Naive B cell (primary cell): ENCODE measurements at regions not wholly inside any gene's neighbourhood (a gene's known extent, or its start where the extent isn't known, plus 50 kb on each side); places are given as distances from the start of the nearest gene placed in this dataset.

Source experiments
- ATAC-seq, 2 donors: fragments of 150-1000 bp; cut with Tn5 transposase; 2 replicates each; pipeline ENCODE4 v1.10.0; 2021; ENCODE audit warnings: low read depth in 2 of 2, mild to moderate bottlenecking in 2 of 2, moderate library complexity in 2 of 2
- DNase-seq: peaks from one replicate; pipeline ENCODE4 v3.0.0; 2022
- H3K27ac Mint-ChIP-seq, 6 donors: one replicate each; pipeline ENCODE4 v1.8.0; 2020 to 2022; ENCODE audit warnings: mild to moderate bottlenecking in 6 of 6, mixed read lengths in 6 of 6, moderate library complexity in 5 of 6, inconsistent platforms in 2 of 6
- H3K27me3 Mint-ChIP-seq, 3 donors: one replicate each; pipeline ENCODE4 v1.8.0; 2021 to 2022; ENCODE audit warnings: mixed read lengths in 3 of 3, mild to moderate bottlenecking in 1 of 3
- H3K36me3 Mint-ChIP-seq, 2 donors: one replicate each; pipeline ENCODE4 v1.8.0; 2020 to 2022; ENCODE audit warnings: mixed read lengths in 2 of 2, inconsistent platforms in 1 of 2, mild to moderate bottlenecking in 1 of 2
- H3K4me1 Mint-ChIP-seq, 3 donors: one replicate each; pipeline ENCODE4 v1.8.0; 2020 to 2022; ENCODE audit warnings: mixed read lengths in 3 of 3, inconsistent platforms in 1 of 3, mild to moderate bottlenecking in 1 of 3, moderate library complexity in 1 of 3
- H3K4me3 Mint-ChIP-seq, 8 donors: one replicate each; pipeline ENCODE4 v1.8.0; 2020 to 2022; ENCODE audit warnings: mild to moderate bottlenecking in 8 of 8, mixed read lengths in 8 of 8, moderate library complexity in 8 of 8, inconsistent platforms in 2 of 8
- H3K9me3 Mint-ChIP-seq, 7 donors: one replicate each; pipeline ENCODE4 v1.8.0; 2020 to 2022; ENCODE audit warnings: mixed read lengths in 7 of 7, mild to moderate bottlenecking in 5 of 7, inconsistent platforms in 2 of 7, moderate library complexity in 1 of 7

- H3K27me3 Mint-ChIP-seq = no peaks in the 10 kb centered on the region
- H3K4me3 Mint-ChIP-seq = no peak overlapping the region
- peaks cover 0 to 5% of the 10 kb centered on the region in 2 donors for H3K36me3 Mint-ChIP-seq
- no peak for DNase-seq
- peaks cover 43 to 70% (median 53%) of the 10 kb centered on the region in 3 donors for H3K4me1 Mint-ChIP-seq
- no peak overlapping the region for H3K27ac Mint-ChIP-seq
- no peak for ATAC-seq
- H3K9me3 Mint-ChIP-seq = no peaks in the 10 kb centered on the region
Measured at GRCh38 chr1:178630417-178630816, 94.6 kb upstream of the RALGPS2 start.

GRCh38 chr1:178632653-178633052 lies 92.4 kb upstream of the RALGPS2 start:
- H3K27me3 Mint-ChIP-seq = no peaks in the 10 kb centered on the region

GRCh38 chr1:178633056-178633455 lies 92.0 kb upstream of the RALGPS2 start:
- no peak for ATAC-seq
- Mint-ChIP-seq H3K36me3 (peaks cover 0 to 5% of the 10 kb centered on the region in 2 donors), H3K27ac (peak overlapping the region in 1 of 6 donors; percentile 47), H3K9me3 (no peaks in the 10 kb centered on the region), H3K4me1 (peaks cover 36 to 67% (median 49%) of the 10 kb centered on the region in 3 donors), H3K4me3 (no peak overlapping the region), H3K27me3 (no peaks in the 10 kb centered on the region)
- DNase-seq = no peak

More at GRCh38 chr1:178632653-178633052, 92.4 kb upstream of the RALGPS2 start:
- Mint-ChIP-seq H3K36me3 (peaks cover 0 to 5% of the 10 kb centered on the region in 2 donors), H3K27ac (peak overlapping the region in 1 of 6 donors; percentile 27), H3K4me1 (peaks cover 36 to 67% (median 45%) of the 10 kb centered on the region in 3 donors), H3K9me3 (no peaks in the 10 kb centered on the region), H3K4me3 (no peak overlapping the region)
- DNase-seq (no peak), ATAC-seq (no peak)

GRCh38 chr1:178634445-178634844 lies 90.6 kb upstream of the RALGPS2 start:
- no peaks in the 10 kb centered on the region for H3K9me3 Mint-ChIP-seq
- peak overlapping the region in 2 of 6 donors; percentile 3 to 49 for H3K27ac Mint-ChIP-seq
- no peaks in the 10 kb centered on the region for H3K27me3 Mint-ChIP-seq
- ATAC-seq = no peak
- H3K4me3 Mint-ChIP-seq = no peak overlapping the region
- peaks cover 0 to 3% of the 10 kb centered on the region in 2 donors for H3K36me3 Mint-ChIP-seq
- DNase-seq = no peak
- peaks cover 39 to 72% (median 57%) of the 10 kb centered on the region in 3 donors for H3K4me1 Mint-ChIP-seq

- Mint-ChIP-seq H3K27ac (peak overlapping the region in 2 of 6 donors; percentile 57 to 71), H3K27me3 (no peaks in the 10 kb centered on the region), H3K4me1 (peaks cover 46 to 76% (median 67%) of the 10 kb centered on the region in 3 donors), H3K9me3 (no peaks in the 10 kb centered on the region), H3K36me3 (no peaks in the 10 kb centered on the region), H3K4me3 (peak overlapping the region in 1 of 8 donors; percentile 22)
- ATAC-seq (no peak), DNase-seq (no peak)
Measured at GRCh38 chr1:178637841-178638240, 87.2 kb upstream of the RALGPS2 start.

GRCh38 chr1:178639326-178639725 lies 85.7 kb upstream of the RALGPS2 start:
- Mint-ChIP-seq H3K9me3 (no peaks in the 10 kb centered on the region), H3K27ac (peak overlapping the region in 4 of 6 donors; percentile 6 to 84 (median 60)), H3K36me3 (no peaks in the 10 kb centered on the region), H3K27me3 (no peaks in the 10 kb centered on the region), H3K4me3 (no peak overlapping the region), H3K4me1 (peaks cover 49 to 78% (median 73%) of the 10 kb centered on the region in 3 donors)
- ATAC-seq (no peak), DNase-seq (no peak)

GRCh38 chr1:178642282-178642681 lies 82.8 kb upstream of the RALGPS2 start:
- Mint-ChIP-seq H3K27ac (peak overlapping the region in 3 of 6 donors; percentile 33 to 80 (median 55)), H3K27me3 (no peaks in the 10 kb centered on the region), H3K4me3 (peak overlapping the region in 1 of 8 donors; percentile 2), H3K36me3 (peaks cover 0 to 4% of the 10 kb centered on the region in 2 donors), H3K9me3 (no peaks in the 10 kb centered on the region), H3K4me1 (peaks cover 51 to 82% (median 77%) of the 10 kb centered on the region in 3 donors)
- DNase-seq = no peak
- ATAC-seq = no peak

- DNase-seq = no peak
- H3K36me3 Mint-ChIP-seq = peaks cover 0 to 4% of the 10 kb centered on the region in 2 donors
- ATAC-seq = no peak
- no peaks in the 10 kb centered on the region for H3K27me3 Mint-ChIP-seq
- H3K9me3 Mint-ChIP-seq = peaks cover 0 to 2% (median 0%) of the 10 kb centered on the region in 7 donors
- H3K4me3 Mint-ChIP-seq = no peak overlapping the region
- peak overlapping the region in 1 of 6 donors; percentile 60 for H3K27ac Mint-ChIP-seq
- peaks cover 54 to 76% (median 71%) of the 10 kb centered on the region in 3 donors for H3K4me1 Mint-ChIP-seq
Measured at GRCh38 chr1:178643349-178643748, 81.7 kb upstream of the RALGPS2 start.

GRCh38 chr1:178643831-178644230 lies 81.2 kb upstream of the RALGPS2 start:
- Mint-ChIP-seq H3K27ac (peak overlapping the region in 2 of 6 donors; percentile 41 to 71), H3K36me3 (peaks cover 0 to 4% of the 10 kb centered on the region in 2 donors), H3K9me3 (peaks cover 0 to 2% (median 0%) of the 10 kb centered on the region in 7 donors), H3K4me1 (peaks cover 49 to 72% (median 68%) of the 10 kb centered on the region in 3 donors), H3K4me3 (no peak overlapping the region), H3K27me3 (no peaks in the 10 kb centered on the region)
- no peak for DNase-seq
- no peak for ATAC-seq

- peak overlapping the region in 3 of 6 donors; percentile 15 to 71 (median 41) for H3K27ac Mint-ChIP-seq
- H3K4me1 Mint-ChIP-seq = peaks cover 44 to 69% (median 66%) of the 10 kb centered on the region in 3 donors
- no peaks in the 10 kb centered on the region for H3K27me3 Mint-ChIP-seq
- DNase-seq = no peak
- H3K4me3 Mint-ChIP-seq = no peak overlapping the region
- H3K36me3 Mint-ChIP-seq = peaks cover 0 to 4% of the 10 kb centered on the region in 2 donors
- ATAC-seq = no peak
- H3K9me3 Mint-ChIP-seq = peaks cover 0 to 2% (median 0%) of the 10 kb centered on the region in 7 donors
Measured at GRCh38 chr1:178644308-178645120, 80.5 kb upstream of the RALGPS2 start.

- DNase-seq (no peak), ATAC-seq (no peak)
- Mint-ChIP-seq H3K27ac (no peak overlapping the region), H3K4me3 (no peak overlapping the region), H3K27me3 (no peaks in the 10 kb centered on the region), H3K36me3 (peaks cover 0 to 4% of the 10 kb centered on the region in 2 donors), H3K9me3 (peaks cover 0 to 2% (median 0%) of the 10 kb centered on the region in 7 donors), H3K4me1 (peaks cover 45 to 70% (median 67%) of the 10 kb centered on the region in 3 donors)
Measured at GRCh38 chr1:178645157-178645807, 79.8 kb upstream of the RALGPS2 start.

- Mint-ChIP-seq H3K4me1 (peaks cover 46 to 69% (median 68%) of the 10 kb centered on the region in 3 donors), H3K4me3 (peak overlapping the region in 1 of 8 donors; percentile 71), H3K27ac (peak overlapping the region in 3 of 6 donors; percentile 5 to 67 (median 53)), H3K36me3 (peaks cover 0 to 4% of the 10 kb centered on the region in 2 donors), H3K27me3 (no peaks in the 10 kb centered on the region), H3K9me3 (peaks cover 0 to 2% (median 0%) of the 10 kb centered on the region in 7 donors)
- ATAC-seq (no peak), DNase-seq (no peak)
Measured at GRCh38 chr1:178645808-178646200, 79.2 kb upstream of the RALGPS2 start.

- H3K27me3 Mint-ChIP-seq = no peaks in the 10 kb centered on the region
- ATAC-seq = no peak
- H3K4me3 Mint-ChIP-seq = peak overlapping the region in 1 of 8 donors; percentile 72
- H3K27ac Mint-ChIP-seq = peak overlapping the region in 3 of 6 donors; percentile 26 to 59 (median 53)
- peaks cover 0 to 4% of the 10 kb centered on the region in 2 donors for H3K36me3 Mint-ChIP-seq
- DNase-seq = no peak
- H3K9me3 Mint-ChIP-seq = peaks cover 0 to 2% (median 0%) of the 10 kb centered on the region in 7 donors
- H3K4me1 Mint-ChIP-seq = peaks cover 52 to 72% (median 71%) of the 10 kb centered on the region in 3 donors
Measured at GRCh38 chr1:178646821-178647220, 78.2 kb upstream of the RALGPS2 start.
